HG02970 (cell line): ENCODE measurements at regions not wholly inside any gene's neighbourhood (a gene's known extent, or its start where the extent isn't known, plus 50 kb on each side); places are given as distances from the start of the nearest gene placed in this dataset.
A peak's percentile ranks its signal among the peaks of the same experiment; 100 is the strongest.

Experiments
- ATAC-seq: cut with Tn5 transposase; IDR thresholded peaks from one replicate; pipeline ENCODE4 v1.9.1; 2021; ENCODE audit warnings: mild to moderate bottlenecking, moderate library complexity, moderate number of reproducible peaks; ENCODE audit not compliant: unreplicated experiment, low FRiP score

- ATAC-seq = no peak
These were observed 288.6 kb upstream of the C9orf72 start for GRCh38 chr9:27861887-27862286.

DNA sequence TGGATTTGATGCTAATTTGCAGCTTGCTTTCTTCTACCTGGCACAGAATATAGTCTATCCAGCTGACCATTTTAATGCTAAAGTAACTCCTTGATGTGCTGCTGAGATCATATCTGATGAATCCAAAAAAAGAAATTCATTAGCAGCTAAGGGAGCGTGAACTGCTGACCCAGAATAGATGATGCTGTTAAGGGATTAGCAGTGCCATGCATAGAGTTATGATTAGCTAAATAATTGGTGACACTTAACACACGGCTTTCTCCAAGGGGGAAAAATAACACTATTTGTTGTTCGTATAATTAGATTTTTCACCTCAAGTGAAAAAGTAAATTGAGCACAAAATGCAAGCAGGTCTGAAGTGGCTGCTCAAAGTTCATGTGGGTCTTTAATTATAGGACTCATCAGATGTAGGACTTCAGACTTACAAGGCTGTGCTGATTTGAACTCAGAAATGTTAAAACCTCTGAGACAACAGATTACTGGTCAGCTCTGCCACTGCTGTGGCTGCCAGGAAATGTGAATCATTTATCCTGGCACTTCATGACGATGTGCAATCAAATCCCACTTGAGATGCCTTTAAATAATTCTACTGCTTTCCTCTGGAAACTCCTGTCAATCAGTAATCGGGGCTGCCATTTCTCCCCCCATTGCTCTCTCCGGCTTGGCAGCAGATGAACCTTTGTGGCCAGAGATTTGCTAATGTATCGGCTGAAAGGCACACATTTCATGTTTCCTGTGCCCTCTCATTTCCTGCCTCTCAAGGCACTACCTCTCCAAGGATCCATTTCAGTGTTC lies 291.6 kb upstream of the C9orf72 start:
- no peak for ATAC-seq

GRCh38 chr9:27866741-27867140 lies 293.5 kb upstream of the C9orf72 start:
- ATAC-seq = no peak

DNA sequence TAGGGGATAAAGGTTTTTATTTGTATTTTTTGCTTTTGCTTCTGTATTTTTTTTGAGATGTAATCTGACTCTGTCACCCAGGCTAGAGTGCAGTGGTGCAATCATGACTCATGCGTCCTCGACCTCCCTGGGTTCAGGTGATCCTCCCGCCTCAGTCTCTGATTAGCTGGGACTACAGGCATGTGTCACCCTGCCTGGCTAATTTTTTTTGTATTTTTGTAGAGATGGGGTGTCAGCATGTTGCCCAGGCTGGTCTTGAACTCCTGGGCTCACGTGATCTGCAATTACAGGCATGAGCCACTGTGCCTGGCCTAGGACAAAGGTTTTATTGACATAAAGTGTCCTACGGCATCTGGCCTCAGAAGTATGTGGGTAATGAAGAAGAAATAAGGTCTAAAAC lies 297.1 kb upstream of the C9orf72 start:
- ATAC-seq = no peak

- no peak for ATAC-seq
These were observed 306.9 kb upstream of the C9orf72 start for GRCh38 chr9:27880156-27880555.

DNA sequence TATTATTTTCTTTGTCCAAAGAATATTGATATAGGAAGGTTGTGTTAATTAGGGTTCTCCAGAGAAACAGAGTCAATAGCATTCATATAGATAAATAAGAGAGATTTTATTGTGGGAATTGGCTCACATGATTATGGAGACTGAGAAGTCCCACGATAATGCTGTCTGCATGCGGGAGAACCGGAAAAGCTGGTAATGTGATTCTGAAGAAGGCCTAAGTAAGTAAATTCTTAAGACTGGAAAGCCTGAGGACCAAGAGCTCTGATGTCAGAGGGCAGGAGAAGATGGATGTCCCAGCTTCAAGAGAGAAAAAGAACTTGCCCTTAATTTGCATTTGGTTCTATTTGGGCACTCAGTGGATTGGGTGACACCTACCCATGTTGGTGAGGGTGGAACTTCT lies 307.4 kb upstream of the C9orf72 start:
- no peak for ATAC-seq

GRCh38 chr9:27888661-27889295 lies 315.5 kb upstream of the C9orf72 start:
- peak; percentile 97 for ATAC-seq

- no peak for ATAC-seq
These were observed 351.2 kb upstream of the C9orf72 start for GRCh38 chr9:27924502-27924901.

GRCh38 chr9:27925815-27926214 lies 352.5 kb upstream of the C9orf72 start:
- no peak for ATAC-seq

GRCh38 chr9:27929841-27930240 lies 356.6 kb upstream of the C9orf72 start:
- no peak for ATAC-seq

- no peak for ATAC-seq
These were observed 360.1 kb upstream of the C9orf72 start for GRCh38 chr9:27933210-27934025.

DNA sequence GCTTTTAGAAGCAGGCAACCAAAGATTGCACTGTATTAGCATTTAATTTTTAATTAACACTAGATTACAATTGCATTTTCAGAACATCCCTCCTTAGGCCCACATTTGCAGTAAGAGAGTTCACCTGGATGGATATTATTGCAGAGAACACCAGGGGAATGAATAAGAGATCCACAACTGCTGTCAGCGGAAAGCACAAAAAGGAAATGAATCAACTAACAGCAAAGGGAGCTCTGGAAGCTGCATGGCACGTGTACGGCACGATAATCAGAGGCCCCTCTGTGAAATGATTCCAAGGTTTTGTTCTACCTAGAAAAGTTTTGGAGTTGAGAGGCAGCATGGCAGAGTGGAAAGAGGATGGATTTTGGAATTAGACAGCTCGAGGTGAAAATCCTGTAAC lies 361.2 kb upstream of the C9orf72 start:
- no peak for ATAC-seq

DNA sequence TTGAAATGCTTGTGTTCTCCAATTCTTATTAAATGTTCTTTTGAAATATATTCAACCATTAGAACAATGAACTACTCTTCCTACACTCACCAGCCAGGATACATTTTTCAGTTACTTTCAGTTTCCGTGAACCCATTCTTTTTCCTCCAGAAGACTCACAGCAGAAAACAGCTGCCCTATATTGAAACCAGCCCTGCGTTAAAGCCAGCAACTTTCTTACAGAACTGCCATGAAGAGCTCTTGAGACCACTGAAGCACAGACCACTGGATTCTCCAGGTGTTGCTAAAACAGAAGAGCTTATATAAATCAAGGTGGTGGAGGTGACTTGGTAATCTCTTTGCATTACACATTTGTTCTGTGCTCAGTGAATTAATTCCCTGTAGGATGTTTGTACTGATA lies 365.9 kb upstream of the C9orf72 start:
- no peak for ATAC-seq

DNA sequence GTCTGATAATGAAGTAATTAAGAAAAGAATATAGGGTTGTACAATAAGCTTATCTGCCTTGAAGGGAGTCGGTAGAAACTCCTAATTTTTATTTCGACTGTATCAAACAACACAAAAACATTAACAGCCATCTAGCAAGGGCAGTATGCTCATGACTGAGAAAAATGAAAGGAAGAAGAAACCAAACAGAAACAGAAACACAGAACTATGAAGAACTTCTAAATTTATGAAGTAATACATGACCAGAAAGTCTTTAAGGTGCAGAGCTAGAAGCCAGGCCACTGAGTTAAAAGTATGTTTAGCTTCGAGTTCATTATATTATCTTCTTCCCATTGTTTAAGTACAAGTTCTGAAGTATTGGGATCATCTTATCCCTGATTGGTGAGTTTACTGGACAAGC lies 367.3 kb upstream of the C9orf72 start:
- no peak for ATAC-seq

- no peak for ATAC-seq
These were observed 370.2 kb upstream of the C9orf72 start for GRCh38 chr9:27943501-27943900.

DNA sequence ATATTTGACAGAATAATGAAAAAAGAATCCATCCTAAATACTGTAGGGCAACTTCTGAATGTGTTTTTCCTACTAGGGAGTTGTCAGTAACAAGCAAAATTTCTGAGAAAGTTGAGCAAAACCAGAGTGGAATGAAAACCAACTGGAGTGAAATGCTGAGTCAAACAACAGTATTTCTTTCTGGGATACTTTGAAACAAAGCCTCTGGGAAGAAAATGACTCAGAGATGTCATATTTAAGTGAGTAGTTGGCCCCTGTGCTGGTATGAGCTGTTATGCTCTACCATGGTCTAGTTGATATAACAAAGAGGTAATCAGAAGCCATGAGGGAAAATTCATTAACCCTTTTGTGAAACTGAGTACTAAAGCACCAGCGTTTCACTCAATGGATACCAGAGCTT lies 372.1 kb upstream of the C9orf72 start:
- no peak for ATAC-seq

- no peak for ATAC-seq
These were observed 377.1 kb upstream of the C9orf72 start for GRCh38 chr9:27950382-27950781.

DNA sequence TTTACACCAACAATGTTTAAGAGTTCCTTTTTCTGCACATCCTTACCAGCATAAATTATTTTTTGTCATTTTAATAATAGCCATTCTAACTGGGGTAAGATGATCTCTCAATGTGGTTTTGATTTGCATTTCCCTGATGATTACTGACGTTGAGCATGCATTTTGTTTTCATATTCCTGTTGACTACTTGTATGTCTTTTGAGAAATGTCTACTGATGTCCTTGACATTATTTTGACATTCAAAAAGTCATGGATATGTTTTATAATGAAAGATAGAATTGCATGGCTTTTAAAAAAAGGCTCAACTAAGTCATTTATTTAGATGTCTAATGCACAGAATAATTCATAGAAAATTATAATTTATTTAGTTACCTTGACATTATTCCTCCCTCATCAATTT lies 381.6 kb upstream of the C9orf72 start:
- no peak for ATAC-seq

DNA sequence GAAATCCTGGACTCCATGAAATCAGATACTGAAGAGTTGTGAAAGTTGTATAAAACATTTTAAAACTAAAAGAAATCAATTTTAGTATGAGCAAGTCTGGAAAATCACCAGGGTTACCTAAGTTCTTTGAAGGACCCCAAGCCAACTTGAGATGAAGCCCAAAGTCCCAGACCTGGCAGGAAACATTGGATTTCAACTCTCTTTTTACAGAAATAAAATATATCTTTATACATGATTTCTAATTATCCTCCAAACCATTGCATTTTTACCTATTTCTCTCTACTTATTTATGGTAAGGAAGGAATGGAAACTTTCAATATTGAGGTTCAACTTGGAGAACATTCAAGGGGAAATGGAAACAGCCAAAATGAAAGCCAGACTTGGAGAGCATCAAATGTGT lies 390.6 kb upstream of the C9orf72 start:
- ATAC-seq = no peak

- no peak for ATAC-seq
These were observed 393.9 kb upstream of the C9orf72 start for GRCh38 chr9:27967210-27967609.

DNA sequence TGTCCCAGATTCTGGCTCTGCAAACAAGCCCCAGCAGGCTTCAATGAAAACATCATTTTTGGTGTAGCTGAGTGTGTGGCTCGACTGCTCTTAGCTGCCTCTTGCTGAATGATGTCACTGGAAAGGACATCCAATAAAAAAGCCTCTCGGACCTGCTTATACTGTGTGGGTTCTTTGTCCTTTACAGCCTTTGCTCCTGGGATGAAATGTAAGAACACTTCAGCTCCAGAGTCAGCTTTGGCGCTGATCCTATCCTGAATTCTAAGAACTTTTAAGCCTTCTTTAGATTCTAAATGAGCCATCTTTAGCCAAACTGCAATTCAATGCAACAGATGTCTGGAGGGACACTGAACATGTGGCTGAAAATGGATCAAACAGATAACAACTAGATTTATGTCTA lies 404.6 kb upstream of the C9orf72 start:
- ATAC-seq = no peak
